GM21360 (cell line): ENCODE measurements at regions not wholly inside any gene's neighbourhood (a gene's known extent, or its start where the extent isn't known, plus 50 kb on each side); places are given as distances from the start of the nearest gene placed in this dataset.

Source experiments
- ATAC-seq: cut with Tn5 transposase; IDR thresholded peaks from one replicate; pipeline ENCODE4 v1.9.1; 2021; ENCODE audit warnings: mild to moderate bottlenecking, moderate library complexity; ENCODE audit not compliant: unreplicated experiment

GRCh38 chr5:74112372-74113195, 486.6 kb downstream of the ARHGEF28 start:
- no peak for ATAC-seq

DNA sequence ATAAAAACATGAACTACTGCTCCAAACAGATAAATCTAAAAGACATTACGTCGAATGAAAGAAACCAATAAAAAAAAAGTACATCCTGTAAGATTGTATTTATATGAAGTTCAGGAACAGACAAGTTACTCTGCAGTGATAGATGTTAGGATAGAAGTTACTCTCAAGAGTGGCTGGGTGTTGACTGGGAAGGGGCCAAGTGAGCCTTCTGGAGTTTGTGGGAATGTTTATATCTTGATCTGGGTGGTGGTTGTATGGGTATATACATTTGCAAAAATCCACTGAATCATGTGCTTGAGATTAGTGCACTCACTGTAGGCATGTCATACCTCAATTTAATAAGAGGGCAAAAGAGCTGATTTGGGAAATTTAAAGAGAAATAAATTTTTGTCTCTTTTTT, 485.8 kb downstream of the ARHGEF28 start:
- no peak for ATAC-seq

- ATAC-seq, result no peak
Measured at GRCh38 chr5:74109344-74109743, 483.3 kb downstream of the ARHGEF28 start.

- no peak for ATAC-seq
Measured at GRCh38 chr5:74107899-74108298, 481.9 kb downstream of the ARHGEF28 start.

DNA sequence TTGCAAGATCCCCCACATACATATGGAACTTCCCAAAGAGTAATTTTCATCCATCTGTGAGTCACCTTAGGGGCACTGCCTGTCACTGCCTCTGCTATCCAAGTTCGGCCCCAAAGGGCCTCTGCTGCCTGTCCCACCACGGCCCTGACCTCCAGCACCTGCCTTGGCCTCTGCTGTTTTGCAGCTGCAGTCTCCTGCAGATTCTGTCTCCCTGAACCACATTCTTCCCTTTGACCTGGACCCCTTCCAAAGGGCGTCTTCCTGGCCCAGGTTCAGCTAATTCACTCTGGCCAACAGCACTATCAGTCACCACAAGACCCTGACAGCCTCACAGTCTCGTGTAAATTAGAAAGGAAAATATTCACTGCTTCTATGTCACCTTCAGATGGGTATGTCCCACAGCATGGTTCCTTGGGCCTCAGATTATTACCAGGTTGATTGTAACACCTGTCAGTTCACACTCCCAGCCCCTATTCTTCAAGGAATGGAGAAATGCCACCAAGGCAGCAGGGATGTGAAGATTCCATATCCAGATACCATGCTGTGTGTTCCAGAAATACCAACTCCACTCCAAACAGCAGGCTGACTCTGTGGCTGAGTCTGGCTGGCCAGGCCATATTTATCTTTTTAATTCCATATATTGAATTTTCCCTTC, 479.3 kb downstream of the ARHGEF28 start:
- no peak for ATAC-seq

DNA sequence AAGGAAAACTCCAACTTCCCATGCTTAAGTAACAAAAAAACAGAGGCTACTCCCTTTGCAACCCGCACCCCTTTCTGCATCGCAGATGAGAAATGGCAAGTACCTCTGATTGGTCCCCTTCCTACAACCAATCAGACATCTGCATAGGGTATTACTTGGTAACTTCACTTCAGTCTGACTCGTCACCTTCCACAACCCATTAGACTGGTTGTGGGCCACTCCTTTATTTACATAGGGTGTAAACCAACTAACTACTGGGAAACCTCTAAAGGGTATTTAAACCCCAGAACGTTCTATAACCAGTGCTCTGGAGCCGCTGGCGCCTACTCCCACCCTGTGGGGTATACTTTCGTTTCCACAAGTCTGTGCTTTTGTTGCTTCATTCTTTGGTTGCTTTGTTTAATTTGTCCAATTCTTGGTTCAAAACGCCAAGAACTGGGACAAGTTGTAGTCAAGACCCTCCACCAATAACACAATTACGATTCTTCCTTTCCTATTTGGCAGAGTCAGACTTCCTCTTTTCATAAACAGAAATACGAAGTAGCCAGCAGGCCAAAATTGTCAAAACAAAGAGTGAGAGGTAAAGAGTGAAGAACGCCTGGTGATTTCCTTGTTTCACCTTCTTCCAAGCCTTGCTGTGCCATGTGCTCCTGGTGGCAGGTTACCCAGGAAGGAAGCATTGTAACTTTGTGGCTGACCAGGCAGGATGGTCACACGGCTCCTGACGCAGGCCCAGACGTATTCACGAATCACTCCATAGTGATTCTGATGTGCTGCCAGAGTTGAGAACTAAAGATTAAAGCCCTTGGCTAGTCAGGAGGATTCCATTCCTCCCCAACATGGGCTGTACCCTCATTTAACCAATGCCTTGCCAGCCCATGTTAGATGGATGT, 477.4 kb downstream of the ARHGEF28 start:
- no peak for ATAC-seq

DNA sequence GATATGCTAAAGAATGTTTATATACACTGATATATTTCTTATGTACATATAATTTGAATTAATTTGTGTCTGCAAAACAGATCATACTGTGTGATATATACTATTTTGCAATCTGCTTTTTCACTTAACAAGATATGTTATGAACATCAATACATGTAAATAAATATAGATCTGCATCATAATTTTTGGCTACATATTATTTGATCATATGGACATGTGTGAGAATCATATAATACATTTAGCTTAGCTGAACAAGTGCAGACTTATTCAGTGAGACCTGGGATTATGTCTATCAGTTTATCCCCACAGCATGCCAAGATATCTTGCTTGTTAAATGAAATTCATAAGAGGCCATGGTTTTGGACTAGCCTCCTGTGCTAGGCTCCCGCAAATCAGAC, 474.3 kb downstream of the ARHGEF28 start:
- ATAC-seq, result no peak

GRCh38 chr5:74099538-74100267, 473.7 kb downstream of the ARHGEF28 start:
- no peak for ATAC-seq

DNA sequence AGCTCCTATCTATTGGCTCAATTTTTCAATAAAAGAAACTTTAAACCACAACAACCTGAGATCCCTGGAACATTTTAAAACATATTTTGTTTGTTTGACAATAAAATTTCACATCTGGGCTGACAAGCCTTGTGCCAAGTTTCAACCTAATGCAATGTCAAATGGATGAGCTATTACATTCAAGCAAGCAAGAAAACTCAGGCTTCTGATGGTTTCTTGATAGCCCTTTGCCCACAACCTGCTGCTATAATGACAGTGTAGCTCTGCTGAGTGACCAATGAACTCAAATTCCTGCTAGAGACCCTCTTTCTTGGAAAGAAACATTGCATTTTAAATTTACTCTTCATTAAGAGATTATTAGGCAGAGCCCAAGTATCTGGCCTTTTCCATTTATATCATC, 472.9 kb downstream of the ARHGEF28 start:
- no peak for ATAC-seq

- no peak for ATAC-seq
Measured at GRCh38 chr5:74098456-74098855, 472.5 kb downstream of the ARHGEF28 start.

- ATAC-seq, result no peak
Measured at GRCh38 chr5:74096325-74096724, 470.3 kb downstream of the ARHGEF28 start.

- ATAC-seq, result no peak
Measured at GRCh38 chr5:74095871-74096270, 469.9 kb downstream of the ARHGEF28 start.

GRCh38 chr5:74094782-74095108, 468.7 kb downstream of the ARHGEF28 start:
- ATAC-seq, result no peak

DNA sequence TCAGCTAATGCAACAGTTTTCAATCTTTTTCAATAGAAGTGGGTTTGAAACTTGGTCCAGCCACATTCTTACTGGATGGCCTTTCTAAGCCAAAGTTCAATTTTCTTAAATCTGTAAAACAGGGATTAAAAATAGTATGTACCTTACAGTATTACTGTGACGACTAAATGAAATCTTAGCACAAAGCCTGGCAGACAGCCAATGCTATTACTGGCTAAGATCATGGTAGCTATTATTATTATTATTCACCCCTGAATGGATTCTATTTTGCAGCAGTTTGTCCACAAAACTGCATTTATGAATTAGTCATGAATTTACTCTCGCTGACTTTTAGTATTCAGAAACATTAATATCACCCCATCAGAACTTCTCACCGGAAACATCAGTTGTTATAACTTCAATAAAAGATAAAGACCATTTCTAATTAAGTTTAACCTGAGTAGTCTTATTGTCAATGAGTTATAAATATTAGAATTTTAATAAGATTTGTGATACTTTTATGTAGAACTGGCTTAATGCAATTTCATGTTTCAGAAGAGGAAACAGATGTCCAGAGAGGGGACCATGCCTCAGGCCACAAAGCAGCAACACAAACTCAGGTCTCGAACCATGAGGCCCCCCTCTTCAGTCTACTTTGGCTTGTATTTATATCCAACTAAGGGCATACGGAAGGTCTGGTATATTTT, 468.2 kb downstream of the ARHGEF28 start:
- no peak for ATAC-seq

DNA sequence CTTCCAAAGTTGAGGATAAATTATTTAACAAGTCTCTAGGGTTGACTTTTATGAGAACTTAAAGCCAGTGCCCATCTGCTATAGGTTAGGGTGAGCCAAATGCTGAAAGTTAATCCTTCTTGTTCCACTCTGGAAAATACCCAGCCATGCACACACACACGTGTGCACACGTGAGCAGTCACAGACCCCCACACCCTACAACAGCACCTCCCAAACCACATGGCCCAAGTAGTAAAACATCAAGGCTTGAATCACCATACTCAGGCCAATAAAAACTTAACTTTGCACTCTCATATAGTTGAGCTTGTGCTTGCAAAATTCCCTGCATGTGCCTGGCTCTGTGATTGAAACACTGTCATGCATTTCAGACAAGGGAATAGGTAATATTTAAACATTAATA, 467.6 kb downstream of the ARHGEF28 start:
- ATAC-seq, result no peak

- no peak for ATAC-seq
Measured at GRCh38 chr5:74092766-74093165, 466.8 kb downstream of the ARHGEF28 start.

- no peak for ATAC-seq
Measured at GRCh38 chr5:74085782-74086181, 459.8 kb downstream of the ARHGEF28 start.

DNA sequence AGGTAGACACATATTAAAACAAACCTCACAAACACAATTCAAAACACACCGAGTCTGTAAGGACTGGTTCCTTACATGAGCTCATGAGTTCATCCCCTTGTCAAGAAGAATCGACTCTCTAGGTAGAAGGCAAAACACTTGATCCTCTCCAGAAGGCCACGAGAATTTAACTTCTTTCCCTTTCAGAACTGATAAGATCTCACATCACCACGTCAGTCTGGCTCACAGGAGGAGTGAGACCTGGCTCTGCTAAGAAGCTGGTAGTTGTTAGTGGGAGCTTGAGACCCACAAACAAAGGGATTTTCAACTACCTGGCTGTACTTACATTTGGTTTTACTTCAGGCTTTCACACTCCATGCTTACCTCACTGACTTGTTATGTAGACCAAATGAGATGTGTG, 459.2 kb downstream of the ARHGEF28 start:
- ATAC-seq, result no peak

GRCh38 chr5:74083096-74083791, 457.2 kb downstream of the ARHGEF28 start:
- no peak for ATAC-seq
